NCI-H446 treated with DMSO at 0.1 percent for 48 hours (cell line): ENCODE measurements at regions not wholly inside any gene's neighbourhood (a gene's known extent, or its start where the extent isn't known, plus 50 kb on each side); places are given as distances from the start of the nearest gene placed in this dataset.
A peak's percentile ranks its signal among the peaks of the same experiment; 100 is the strongest.

ENCODE experiments used
- DNase-seq: peaks from one replicate; lab custom pipeline; 2025; lab: John Stamatoyannopoulos, UW

- DNase-seq: no peak
Observed at GRCh38 chr18:71523483-71524435, 1020.4 kb downstream of the CBLN2 start.

DNA sequence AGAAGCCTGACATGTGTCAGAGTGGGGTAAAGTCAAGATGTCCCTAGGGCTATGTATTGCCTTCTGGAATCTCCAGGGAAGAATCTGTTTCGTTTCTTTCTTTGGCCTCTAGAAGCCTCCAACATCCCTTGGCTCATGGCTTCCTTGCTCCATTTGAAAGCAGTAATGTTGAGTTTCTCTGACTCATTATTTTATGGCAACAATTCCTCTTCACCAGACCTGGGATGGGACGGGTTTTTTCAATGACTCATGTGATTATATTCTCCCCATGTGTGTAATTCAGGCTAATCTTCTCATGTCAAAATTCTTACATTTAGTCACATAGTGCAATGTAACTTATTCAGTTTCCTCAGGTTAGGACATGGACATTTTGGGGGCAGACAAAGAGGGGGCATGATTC, 1038.6 kb downstream of the CBLN2 start:
- no peak for DNase-seq

DNA sequence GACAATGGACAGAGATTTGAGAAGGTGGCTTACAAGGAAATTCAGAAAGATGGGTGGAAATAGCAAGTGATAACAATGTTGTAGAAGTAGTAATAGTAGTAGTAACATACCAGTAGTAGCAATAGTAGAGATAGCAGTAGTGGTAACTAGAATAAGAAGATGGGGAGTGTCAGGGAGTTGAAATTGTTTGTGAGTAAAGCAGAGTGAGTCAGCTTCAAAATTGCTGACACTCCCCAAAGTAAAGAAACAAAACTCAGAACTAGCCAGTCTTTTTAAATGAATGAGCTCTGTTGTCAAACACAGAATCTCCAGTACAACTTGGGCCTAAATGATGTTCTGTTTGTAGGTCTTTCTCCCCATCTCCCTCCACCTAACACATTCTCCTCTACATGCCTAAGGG, 1040.9 kb downstream of the CBLN2 start:
- no peak for DNase-seq

DNA sequence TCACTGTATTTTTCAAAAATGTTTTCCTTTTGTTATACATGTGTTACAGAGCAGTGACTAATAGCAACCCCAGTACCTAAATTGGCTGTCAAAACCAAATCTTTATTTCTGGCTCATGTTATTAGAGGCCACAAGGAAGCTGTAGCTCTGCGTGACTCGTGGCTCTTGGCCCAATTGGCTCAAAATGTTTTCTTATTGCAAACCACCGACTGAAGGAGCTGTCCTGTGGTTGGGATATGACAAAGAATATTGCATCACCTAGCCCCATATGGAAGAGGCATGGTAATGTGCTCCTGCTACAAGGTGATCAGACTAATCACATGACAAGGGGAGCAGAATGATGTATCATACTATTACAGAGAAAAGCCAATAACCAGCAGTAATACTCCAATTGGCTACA, 1058.5 kb downstream of the CBLN2 start:
- no peak for DNase-seq

DNA sequence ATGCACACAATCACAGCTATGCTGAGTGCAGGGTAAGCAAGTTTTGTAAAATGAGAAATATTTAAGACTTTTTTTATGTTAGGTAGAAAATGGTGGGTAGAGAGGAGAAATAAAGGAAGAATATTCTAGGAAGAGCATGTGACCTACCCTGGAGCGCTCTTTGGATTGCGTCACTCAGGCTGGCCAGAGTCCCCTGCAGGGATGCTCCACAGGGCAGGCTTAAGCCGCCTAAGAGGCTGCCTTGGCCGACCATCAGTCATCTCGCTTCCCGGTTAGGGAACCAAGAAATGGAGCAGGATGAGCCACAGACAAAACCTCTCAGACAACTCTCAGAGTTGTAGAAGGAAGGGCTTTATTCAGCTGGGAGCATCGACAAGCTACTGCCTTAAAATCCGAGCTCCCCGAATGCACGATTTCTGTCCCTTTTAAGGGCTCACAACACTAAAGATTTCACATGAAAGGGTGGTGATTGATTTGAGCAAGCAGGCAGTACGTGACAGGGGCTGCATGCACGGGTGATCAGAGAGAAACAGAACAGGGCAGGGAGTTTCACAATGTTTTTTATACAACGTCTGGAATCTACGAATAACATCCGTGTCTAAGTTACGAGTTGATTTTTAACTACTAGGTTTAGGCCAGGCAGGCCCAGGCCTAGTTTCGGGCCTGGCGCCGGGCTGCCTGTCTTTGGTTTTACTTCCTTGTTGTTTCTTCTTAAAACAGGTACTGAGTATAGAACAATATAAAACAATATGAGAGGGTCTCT, 1072.0 kb downstream of the CBLN2 start:
- DNase-seq: no peak

GRCh38 chr18:71456206-71456605, 1087.9 kb downstream of the CBLN2 start:
- no peak for DNase-seq

DNA sequence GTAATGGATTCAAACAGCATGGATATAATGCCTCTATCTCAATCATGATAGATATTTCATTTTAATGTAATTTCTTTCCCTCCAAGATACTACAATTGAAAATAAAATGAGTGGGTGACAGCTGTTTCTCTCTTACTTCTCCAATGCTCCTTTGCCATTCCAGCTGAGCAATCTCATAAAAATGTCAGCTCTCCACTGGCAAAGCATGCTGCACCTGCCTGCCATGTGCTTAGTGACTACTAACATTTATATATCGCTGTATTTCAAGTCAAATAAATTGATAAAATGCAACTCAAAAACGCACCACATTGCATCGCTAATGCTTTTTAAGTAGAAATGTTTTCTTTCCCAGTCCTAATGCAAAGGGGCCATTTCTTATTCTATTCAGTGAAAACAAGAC, 1093.9 kb downstream of the CBLN2 start:
- DNase-seq: no peak

DNA sequence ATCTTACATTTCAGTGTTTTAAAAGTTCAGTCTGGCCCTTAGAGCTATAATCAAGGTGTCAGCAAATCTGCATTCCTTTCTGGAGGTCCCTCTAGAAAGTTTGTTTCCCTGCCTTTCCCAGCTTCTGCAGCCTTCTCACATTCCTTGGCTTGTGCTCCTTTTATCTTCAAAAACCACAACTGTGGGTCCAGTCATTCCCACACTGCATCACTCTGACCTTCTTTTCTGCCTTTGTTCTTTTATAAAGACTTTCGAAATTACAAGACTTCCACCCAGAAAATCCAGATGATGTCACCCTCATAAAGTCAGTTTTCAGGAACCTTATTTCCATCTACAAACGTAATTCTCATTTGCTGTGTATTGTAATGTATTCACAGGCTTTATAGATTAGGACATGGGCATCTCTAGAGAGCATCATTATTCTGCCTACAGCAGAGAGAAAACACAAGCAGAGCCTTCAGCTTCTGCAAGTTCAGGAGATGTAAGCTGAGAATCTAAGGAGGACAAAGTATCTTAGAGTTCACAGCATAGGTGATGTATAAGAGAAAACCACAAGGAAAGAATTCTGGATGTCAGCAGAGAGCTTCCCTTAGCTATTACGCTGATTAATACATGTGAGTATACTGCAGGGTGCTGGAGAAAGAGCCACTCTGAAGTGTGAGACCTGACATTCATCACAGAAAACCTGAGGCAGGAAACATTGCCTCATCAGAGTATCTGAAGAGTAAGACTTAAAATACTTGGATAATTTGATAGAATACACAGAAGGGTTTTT, 1100.2 kb downstream of the CBLN2 start:
- DNase-seq: no peak

- peak; percentile 53 for DNase-seq
Observed at GRCh38 chr18:71442731-71443141, 1101.4 kb downstream of the CBLN2 start.

DNA sequence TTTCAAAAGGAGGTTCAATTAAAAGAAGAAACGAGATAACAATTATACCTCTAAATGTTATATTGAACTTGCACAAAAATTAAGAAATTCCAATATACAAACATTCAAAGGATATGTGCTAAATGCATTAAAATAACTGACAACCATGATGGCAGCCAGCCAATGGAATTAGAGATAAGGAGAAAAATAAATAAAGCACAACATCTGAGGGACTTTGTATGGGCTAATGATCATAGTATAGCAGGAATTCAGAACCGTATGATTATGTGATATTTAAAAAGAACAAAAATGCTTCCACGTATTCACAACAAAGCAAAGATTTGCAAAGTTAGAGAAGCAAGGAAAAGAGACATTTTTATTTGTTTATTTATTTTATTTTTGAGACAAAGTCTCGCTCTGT, 1103.0 kb downstream of the CBLN2 start:
- DNase-seq: no peak

DNA sequence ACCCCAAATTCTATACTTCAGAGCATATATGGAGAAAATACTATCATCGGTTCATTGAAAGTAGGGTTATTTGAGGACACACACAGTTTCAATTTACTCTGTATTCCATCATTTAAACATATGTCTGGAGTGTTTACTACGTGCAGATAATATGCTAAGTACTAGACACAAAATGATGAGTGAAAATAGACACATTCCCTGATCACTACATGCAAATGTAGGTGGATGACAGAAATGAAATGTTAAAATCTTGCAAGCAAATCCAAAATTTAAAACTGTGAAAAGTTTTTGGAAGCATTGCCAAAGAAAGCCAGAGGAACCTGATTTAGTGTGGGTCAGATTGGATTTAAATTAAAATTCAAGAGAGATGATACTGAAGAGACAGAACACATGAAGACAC, 1106.6 kb downstream of the CBLN2 start:
- DNase-seq: no peak

- no peak for DNase-seq
Observed at GRCh38 chr18:71433373-71433772, 1110.8 kb downstream of the CBLN2 start.

GRCh38 chr18:71431689-71432088, 1112.5 kb downstream of the CBLN2 start:
- no peak for DNase-seq

DNA sequence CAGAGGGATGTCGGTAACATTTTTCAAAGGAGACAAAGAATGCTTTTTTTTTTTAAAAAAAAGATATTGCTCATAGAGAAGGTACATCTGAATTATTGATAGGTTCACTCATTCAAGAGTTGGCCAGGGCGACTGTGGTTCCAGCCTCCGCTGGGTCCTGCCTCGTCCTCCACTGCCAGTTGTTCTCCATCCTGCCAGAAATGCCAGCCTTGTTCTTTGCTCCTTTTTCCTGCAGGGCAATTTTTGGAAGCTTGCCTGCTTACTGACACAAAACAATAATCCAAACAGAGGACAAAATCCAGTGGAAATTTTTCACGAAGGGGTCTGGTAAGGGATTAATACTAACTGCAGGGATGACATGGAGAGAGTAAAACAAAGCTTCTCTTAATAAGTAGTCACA, 1113.0 kb downstream of the CBLN2 start:
- DNase-seq: no peak

- DNase-seq: no peak
Observed at GRCh38 chr18:71426441-71426840, 1117.7 kb downstream of the CBLN2 start.

DNA sequence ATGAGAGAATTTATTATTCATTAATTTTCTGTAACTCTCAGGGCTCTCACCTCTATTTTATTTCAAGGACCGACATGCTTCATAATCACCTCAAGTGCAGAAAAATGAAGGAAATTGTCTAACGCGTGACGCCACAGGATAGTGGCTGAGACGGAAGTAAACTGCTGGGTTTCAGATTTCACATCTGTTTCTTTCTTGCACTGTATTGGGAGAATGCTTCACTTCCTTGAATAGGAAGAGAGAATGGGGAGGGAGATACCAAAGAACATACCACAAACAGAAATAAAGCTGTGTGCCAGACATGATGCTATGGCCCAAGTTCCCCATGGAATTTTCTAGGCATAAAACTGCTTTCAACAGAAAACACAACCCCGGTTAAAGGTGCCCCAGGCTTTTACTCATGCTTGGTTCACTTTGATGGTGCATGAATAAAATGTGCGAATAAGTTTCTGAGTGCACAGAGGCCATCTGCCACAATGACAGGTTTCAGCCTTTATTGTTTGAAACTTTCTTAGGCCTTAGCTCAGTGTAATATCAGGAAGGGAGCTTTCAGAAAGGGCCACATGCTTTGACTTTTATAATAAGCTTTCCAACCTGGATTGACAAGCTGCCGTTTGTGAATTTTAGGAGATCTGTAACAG, 1116.4 kb downstream of the SOCS6 start:
- DNase-seq: no peak

DNA sequence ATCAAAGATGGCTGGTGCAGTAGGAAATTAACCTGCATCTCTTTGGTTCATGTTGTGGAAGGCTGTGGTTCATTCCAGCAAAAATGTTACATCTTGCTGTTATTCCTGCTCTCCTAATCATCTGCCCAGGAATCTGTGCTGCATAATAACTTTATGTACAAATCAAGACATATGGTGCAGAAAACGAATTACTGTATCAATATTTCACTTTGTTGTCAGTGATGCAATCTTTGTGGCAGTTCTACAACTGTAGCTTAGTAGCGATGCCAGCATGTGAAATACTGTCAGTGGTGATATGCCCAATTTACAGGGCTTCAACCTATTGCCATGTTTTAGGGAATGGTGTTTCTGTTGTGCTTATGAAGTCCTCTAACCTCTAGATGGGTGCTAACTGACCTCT, 1114.7 kb downstream of the SOCS6 start:
- DNase-seq: no peak

GRCh38 chr18:71398531-71398930, 1109.7 kb downstream of the SOCS6 start:
- no peak for DNase-seq

- no peak for DNase-seq
Observed at GRCh38 chr18:71388148-71388547, 1099.3 kb downstream of the SOCS6 start.

DNA sequence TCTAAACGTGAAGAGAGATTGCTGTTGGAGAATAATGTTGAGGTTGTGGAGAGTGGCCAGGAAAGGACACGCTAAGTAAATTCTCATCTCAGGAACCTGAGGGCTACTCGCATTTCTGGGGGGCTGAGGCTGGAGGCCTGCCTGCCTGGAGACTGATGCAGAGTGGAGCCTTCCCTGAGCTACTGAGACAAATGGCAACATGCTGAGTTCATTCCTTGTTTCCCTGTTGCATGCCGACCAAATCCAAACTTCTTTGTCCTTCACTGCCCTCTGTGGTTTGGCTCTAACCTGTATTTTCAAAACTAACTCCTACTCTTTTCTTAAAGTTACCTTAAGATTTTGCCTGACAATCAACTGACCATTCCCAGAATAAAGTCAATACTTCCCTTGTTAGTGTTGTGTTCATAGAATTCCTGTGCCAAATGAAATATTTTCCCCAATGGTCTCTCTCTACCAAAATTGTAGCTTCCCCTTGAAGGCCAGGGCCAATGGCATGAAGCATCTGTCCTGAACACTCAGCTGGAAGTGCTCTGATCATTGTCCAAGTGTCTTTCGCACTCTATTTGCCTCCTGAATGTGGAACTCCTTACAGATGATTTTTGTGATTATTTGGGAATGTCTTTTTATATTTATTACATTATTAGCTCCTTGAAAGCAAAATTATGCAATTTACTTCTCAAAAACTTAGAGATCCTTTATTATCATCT, 1085.6 kb downstream of the SOCS6 start:
- no peak for DNase-seq

DNA sequence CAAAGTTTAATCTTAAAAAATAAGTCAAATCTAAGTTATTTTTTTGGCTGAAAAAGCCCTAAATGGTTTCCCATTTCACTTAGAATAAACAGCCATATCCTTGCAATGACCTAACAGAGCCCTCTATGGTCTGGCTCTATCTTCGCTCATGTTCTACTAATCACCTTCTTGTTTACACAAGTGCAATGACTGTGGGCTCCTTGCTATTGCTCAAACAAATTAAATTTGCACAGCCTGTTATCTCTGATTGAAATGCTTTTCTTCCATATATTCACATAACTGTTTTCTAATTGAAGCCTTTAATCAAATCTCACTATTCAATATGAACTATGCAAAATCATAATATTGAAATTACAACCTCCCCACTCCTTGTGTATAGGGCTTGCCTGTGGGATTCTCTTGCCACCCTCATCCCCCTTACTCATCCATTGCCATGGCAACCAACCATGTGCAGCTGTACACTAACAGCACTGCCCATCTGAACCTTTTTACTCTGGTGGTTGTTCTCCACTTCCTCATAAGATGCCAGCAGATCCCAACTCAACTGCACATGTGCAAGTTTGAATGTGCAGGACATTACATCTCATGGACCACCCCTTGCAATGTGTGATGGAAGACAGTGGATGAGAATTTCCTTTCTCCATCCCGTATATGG, 1083.2 kb downstream of the SOCS6 start:
- DNase-seq: no peak
